KOPT-K1 (cell line): ENCODE measurements at regions not wholly inside any gene's neighbourhood (a gene's known extent, or its start where the extent isn't known, plus 50 kb on each side); places are given as distances from the start of the nearest gene placed in this dataset.
"Not testable (repeated sequence)": the region's sequence is repeated elsewhere in the genome, so short reads cannot be mapped to it uniquely, and the experiment has no call there.

Experiments
- H3K27ac ChIP-seq: fragments of 200-600 bp; sonication (generic); 2 replicates; pipeline ENCODE4 v1.5.1; 2016; ENCODE audit warnings: antibody characterized with exemption, mild to moderate bottlenecking, low read depth, low read length; ENCODE audit not compliant: poor library complexity, severe bottlenecking
- H3K36me3 ChIP-seq: fragments of 200-600 bp; sonication (generic); 2 replicates; pipeline ENCODE4 v1.5.1; 2017; ENCODE audit warnings: antibody characterized with exemption, mild to moderate bottlenecking, low read length, moderate library complexity; ENCODE audit not compliant: insufficient read depth
- H3K9me3 ChIP-seq: fragments of 200-600 bp; sonication (generic); 2 replicates; pipeline ENCODE4 v1.5.1; 2017; ENCODE audit warnings: antibody characterized with exemption, low read length, mild to moderate bottlenecking; ENCODE audit not compliant: insufficient read depth, poor library complexity, severe bottlenecking

- H3K36me3 ChIP-seq: no peaks in the 10 kb centered on the region
Observed at GRCh38 chr2:122531290-122532071, 776.0 kb downstream of the TSN start.

GRCh38 chr2:122532072-122532344 is 776.6 kb downstream of the TSN start:
- Histone ChIP-seq H3K27ac (no peak overlapping the region), H3K36me3 (no peaks in the 10 kb centered on the region), H3K9me3 (no peaks in the 10 kb centered on the region)

More at GRCh38 chr2:122531290-122532071, 776.0 kb downstream of the TSN start:
- Histone ChIP-seq H3K27ac (no peak overlapping the region), H3K9me3 (no peaks in the 10 kb centered on the region)

- no peak overlapping the region for H3K27ac ChIP-seq
Observed at GRCh38 chr2:122532481-122532880, 777.0 kb downstream of the TSN start.

GRCh38 chr2:122535960-122536505 is 780.6 kb downstream of the TSN start:
- H3K9me3 ChIP-seq: no peaks in the 10 kb centered on the region
- H3K36me3 ChIP-seq: no peaks in the 10 kb centered on the region
- no peak overlapping the region for H3K27ac ChIP-seq

More at GRCh38 chr2:122532481-122532880, 777.0 kb downstream of the TSN start:
- Histone ChIP-seq H3K9me3 (no peaks in the 10 kb centered on the region), H3K36me3 (no peaks in the 10 kb centered on the region)

GRCh38 chr2:122539311-122539710 is 783.9 kb downstream of the TSN start:
- Histone ChIP-seq H3K27ac (no peak overlapping the region), H3K9me3 (no peaks in the 10 kb centered on the region), H3K36me3 (no peaks in the 10 kb centered on the region)

GRCh38 chr2:122539920-122540319 is 784.5 kb downstream of the TSN start:
- no peaks in the 10 kb centered on the region for H3K9me3 ChIP-seq
- no peaks in the 10 kb centered on the region for H3K36me3 ChIP-seq
- no peak overlapping the region for H3K27ac ChIP-seq

- no peak overlapping the region for H3K27ac ChIP-seq
- no peaks in the 10 kb centered on the region for H3K9me3 ChIP-seq
- H3K36me3 ChIP-seq: no peaks in the 10 kb centered on the region
Observed at GRCh38 chr2:122542236-122542635, 786.8 kb downstream of the TSN start.

GRCh38 chr2:122542646-122543045 is 787.2 kb downstream of the TSN start:
- no peaks in the 10 kb centered on the region for H3K36me3 ChIP-seq
- H3K9me3 ChIP-seq: no peaks in the 10 kb centered on the region
- no peak overlapping the region for H3K27ac ChIP-seq

- H3K36me3 ChIP-seq: no peaks in the 10 kb centered on the region
- H3K27ac ChIP-seq: no peak overlapping the region
Observed at GRCh38 chr2:122543815-122544214, 788.4 kb downstream of the TSN start.

GRCh38 chr2:122545821-122546220 is 790.4 kb downstream of the TSN start:
- no peaks in the 10 kb centered on the region for H3K9me3 ChIP-seq
- H3K36me3 ChIP-seq: no peaks in the 10 kb centered on the region
- H3K27ac ChIP-seq: no peak overlapping the region

More at GRCh38 chr2:122543815-122544214, 788.4 kb downstream of the TSN start:
- H3K9me3 ChIP-seq: no peaks in the 10 kb centered on the region

- Histone ChIP-seq H3K27ac (no peak overlapping the region), H3K36me3 (no peaks in the 10 kb centered on the region), H3K9me3 (no peaks in the 10 kb centered on the region)
Observed at GRCh38 chr2:122562775-122563174, 807.3 kb downstream of the TSN start.

- Histone ChIP-seq H3K27ac (no peak overlapping the region), H3K36me3 (no peaks in the 10 kb centered on the region), H3K9me3 (no peaks in the 10 kb centered on the region)
Observed at GRCh38 chr2:122563781-122564180, 808.3 kb downstream of the TSN start.

- no peaks in the 10 kb centered on the region for H3K36me3 ChIP-seq
- no peaks in the 10 kb centered on the region for H3K9me3 ChIP-seq
- no peak overlapping the region for H3K27ac ChIP-seq
Observed at GRCh38 chr2:122564843-122565242, 809.4 kb downstream of the TSN start.

- H3K27ac ChIP-seq: no peak overlapping the region
- H3K36me3 ChIP-seq: no peaks in the 10 kb centered on the region
- no peaks in the 10 kb centered on the region for H3K9me3 ChIP-seq
Observed at GRCh38 chr2:122565364-122565763, 809.9 kb downstream of the TSN start.

- Histone ChIP-seq H3K9me3 (no peaks in the 10 kb centered on the region), H3K36me3 (no peaks in the 10 kb centered on the region), H3K27ac (no peak overlapping the region)
Observed at GRCh38 chr2:122570641-122571040, 815.2 kb downstream of the TSN start.

- not testable (repeated sequence) for H3K36me3 ChIP-seq
Observed at GRCh38 chr2:122571471-122571870, 816.0 kb downstream of the TSN start.

More at GRCh38 chr2:122571471-122571870, 816.0 kb downstream of the TSN start:
- not testable (repeated sequence) for H3K9me3 ChIP-seq, H3K27ac ChIP-seq
